GM13977 (cell line): ENCODE measurements at regions not wholly inside any gene's neighbourhood (a gene's known extent, or its start where the extent isn't known, plus 50 kb on each side); places are given as distances from the start of the nearest gene placed in this dataset.

ENCODE experiments used
- DNase-seq: peaks from one replicate; pipeline ENCODE4 v3.0.0; 2012; ENCODE audit warnings: low spot score
- in situ Hi-C: fragments of 300-500 bp; cut with MboI; formaldehyde crosslinking; loops from one replicate; pipeline ENCODE4 v1.12.0; 2022; ENCODE audit warnings: low sequenced_read_pairs, low pct_unique_long_range_greater_than_20kb, mixed read lengths, inconsistent platforms; ENCODE audit not compliant: unreplicated experiment
- TF ChIP-seq, protein P1 (sequence below): IDR thresholded peaks from 2 replicates; pipeline ENCODE4 v1.5.1; 2012; ENCODE audit warnings: mild to moderate bottlenecking, control low read depth; ENCODE audit not compliant: insufficient read depth; ENCODE audit errors: extremely low read depth, missing control alignments

- no peak for DNase-seq
- in situ Hi-C loops = no loop called here
- TF ChIP-seq, protein P1, sequence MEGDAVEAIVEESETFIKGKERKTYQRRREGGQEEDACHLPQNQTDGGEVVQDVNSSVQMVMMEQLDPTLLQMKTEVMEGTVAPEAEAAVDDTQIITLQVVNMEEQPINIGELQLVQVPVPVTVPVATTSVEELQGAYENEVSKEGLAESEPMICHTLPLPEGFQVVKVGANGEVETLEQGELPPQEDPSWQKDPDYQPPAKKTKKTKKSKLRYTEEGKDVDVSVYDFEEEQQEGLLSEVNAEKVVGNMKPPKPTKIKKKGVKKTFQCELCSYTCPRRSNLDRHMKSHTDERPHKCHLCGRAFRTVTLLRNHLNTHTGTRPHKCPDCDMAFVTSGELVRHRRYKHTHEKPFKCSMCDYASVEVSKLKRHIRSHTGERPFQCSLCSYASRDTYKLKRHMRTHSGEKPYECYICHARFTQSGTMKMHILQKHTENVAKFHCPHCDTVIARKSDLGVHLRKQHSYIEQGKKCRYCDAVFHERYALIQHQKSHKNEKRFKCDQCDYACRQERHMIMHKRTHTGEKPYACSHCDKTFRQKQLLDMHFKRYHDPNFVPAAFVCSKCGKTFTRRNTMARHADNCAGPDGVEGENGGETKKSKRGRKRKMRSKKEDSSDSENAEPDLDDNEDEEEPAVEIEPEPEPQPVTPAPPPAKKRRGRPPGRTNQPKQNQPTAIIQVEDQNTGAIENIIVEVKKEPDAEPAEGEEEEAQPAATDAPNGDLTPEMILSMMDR = no peak
Observed at GRCh38 chr2:157158111-157158510, 99.4 kb upstream of the GALNT5 start.

GRCh38 chr2:157159221-157159934, 98.1 kb upstream of the GALNT5 start:
- in situ Hi-C loops = no loop called here
- TF ChIP-seq, protein P1 = no peak
- DNase-seq = no peak

- DNase-seq = no peak
- TF ChIP-seq, protein P1 = no peak
- in situ Hi-C loops = no loop called here
Observed at GRCh38 chr2:157160111-157160510, 97.4 kb upstream of the GALNT5 start.

DNA sequence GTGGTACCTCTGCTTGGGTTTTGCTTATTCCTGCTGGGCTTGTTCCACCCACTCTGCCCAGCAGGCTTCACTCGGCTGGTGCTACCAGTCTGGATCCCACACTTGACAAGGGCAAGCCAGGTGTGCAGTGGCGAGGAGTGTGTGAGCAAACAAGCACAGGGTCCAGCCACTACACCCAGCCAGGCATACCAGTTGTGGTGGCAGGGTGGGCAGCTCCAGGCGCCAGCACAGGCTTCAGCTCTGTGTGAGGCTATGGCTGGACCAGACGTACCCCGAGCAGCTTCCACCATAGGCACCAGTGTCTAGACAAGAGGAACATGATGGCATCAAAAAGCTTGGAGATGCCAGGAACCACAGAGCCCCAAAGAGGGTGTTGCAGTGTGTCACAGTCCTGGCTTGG, 93.1 kb upstream of the GALNT5 start:
- no peak for DNase-seq
- TF ChIP-seq, protein P1 = no peak
- in situ Hi-C loops = no loop called here

DNA sequence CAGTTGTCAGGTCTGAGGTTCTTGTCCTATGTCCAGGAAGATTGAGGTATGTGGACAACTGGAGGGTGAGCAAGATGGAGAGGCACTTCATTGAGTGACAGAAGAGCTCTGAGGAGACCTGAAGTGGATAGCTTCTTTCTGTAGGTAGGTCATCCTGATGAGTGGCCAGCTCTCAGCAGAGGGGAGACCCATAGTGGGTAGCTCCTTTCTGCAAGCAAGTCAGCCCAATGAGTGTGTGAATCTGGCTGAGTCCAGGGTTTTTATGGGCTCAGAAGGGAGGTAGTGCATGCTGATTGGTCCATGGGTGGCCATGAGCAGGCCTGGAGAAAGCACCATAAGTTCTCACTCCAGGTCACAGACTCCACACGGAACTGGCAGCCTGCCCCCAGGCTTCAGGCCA, 92.6 kb upstream of the GALNT5 start:
- in situ Hi-C loops = no loop called here
- no peak for DNase-seq
- TF ChIP-seq, protein P1 = no peak

DNA sequence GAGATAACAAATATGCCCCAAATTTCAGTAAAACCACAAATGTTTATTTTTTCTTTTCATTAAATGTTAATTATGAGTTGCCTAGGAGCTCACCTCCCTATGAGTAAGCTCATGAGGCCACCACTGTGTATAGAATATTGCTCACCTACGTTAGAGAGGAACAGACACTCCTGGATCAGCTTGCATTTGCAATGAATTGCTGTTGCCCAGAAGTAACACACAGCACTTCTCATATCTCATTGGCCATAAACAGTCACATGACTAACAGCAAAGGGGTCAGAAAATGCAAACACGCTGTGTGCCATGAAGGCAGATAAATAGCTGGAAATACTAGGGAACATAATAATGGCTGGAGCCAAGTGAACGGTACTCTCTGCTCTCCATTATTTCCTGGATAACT, 89.0 kb upstream of the GALNT5 start:
- DNase-seq = no peak
- in situ Hi-C loops = no loop called here
- TF ChIP-seq, protein P1 = no peak

DNA sequence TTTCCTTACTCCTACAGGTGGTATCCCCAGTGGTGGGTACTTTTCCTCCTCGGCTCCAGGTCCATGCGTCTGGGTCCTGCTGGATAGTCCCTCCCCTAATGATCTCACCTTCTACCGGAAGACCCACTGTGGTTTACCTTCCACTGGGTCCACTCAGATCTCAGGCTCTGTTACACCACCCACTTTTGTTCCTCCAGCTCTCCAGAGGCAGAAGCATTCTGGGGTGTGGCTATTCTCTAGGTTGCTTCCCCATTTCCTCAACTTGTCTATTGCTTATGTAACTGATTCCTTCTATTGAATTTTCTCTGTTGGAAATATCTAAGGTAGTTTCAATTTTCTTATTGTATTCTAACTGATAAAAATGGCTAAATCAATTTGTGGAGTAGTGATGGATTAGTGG, 87.6 kb upstream of the GALNT5 start:
- DNase-seq = no peak
- TF ChIP-seq, protein P1 = no peak
- in situ Hi-C loops = no loop called here
